Uterus (tissue), 3 donors: ENCODE measurements at regions not wholly inside any gene's neighbourhood (a gene's known extent, or its start where the extent isn't known, plus 50 kb on each side); places are given as distances from the start of the nearest gene placed in this dataset.
"Not testable (repeated sequence)": the region's sequence is repeated elsewhere in the genome, so short reads cannot be mapped to it uniquely, and the experiment has no call there.

Experiments
- DNase-seq, 2 donors: peaks; one replicate each; pipeline ENCODE4 v3.0.0-alpha.2; 2019 to 2020
- H3K27ac ChIP-seq, 2 donors: fragments of 200-600 bp; sonication (generic); 1 replicate in 1 of 2; 2 replicates in 1 of 2; pipeline ENCODE4 v1.5.1; 2016 to 2018
- H3K27me3 ChIP-seq, 2 donors: fragments of 200-600 bp; sonication (generic); one replicate each; pipeline ENCODE4 v1.5.1; 2018 to 2019; ENCODE audit warnings: control low read depth in 1 of 2
- H3K36me3 ChIP-seq, 2 donors: fragments of 200-600 bp; sonication (generic); one replicate each; pipeline ENCODE4 v1.5.1; 2019; ENCODE audit warnings: control low read depth in 1 of 2
- H3K4me1 ChIP-seq, 2 donors: fragments of 200-600 bp; sonication (generic); one replicate each; pipeline ENCODE4 v1.5.1; 2018 to 2019; ENCODE audit warnings: control low read depth in 1 of 2
- H3K4me3 ChIP-seq, 2 donors: fragments of 200-600 bp; sonication (generic); 1 replicate in 1 of 2; 2 replicates in 1 of 2; pipeline ENCODE4 v1.5.1; 2018 to 2019; ENCODE audit warnings: mild to moderate bottlenecking in 1 of 2
- H3K9me3 ChIP-seq, 2 donors: fragments of 200-600 bp; sonication (generic); one replicate each; pipeline ENCODE4 v1.5.1; 2019; ENCODE audit warnings: control low read depth in 1 of 2
- CTCF ChIP-seq, 4 experiments: fragments of 200-600 bp in 2 of 4; fragments of 450-650 bp in 2 of 4; sonication (generic) in 2 of 4; IDR thresholded peaks; one replicate each; pipeline ENCODE4 v1.5.1; 2016 to 2019; ENCODE audit warnings: antibody characterized with exemption in 4 of 4, mild to moderate bottlenecking in 2 of 4, moderate library complexity in 1 of 4
- POLR2A ChIP-seq, 2 donors: fragments of 450-650 bp; IDR thresholded peaks; one replicate each; pipeline ENCODE4 v1.6.1; 2016; ENCODE audit warnings: antibody characterized with exemption in 2 of 2, mild to moderate bottlenecking in 1 of 2, moderate library complexity in 1 of 2
- intact Hi-C: fragments of 100-400 bp; cut with DNase I; formaldehyde crosslinking; loops from one replicate; pipeline ENCODE4 v1.15.1; 2023; ENCODE audit warnings: low total_unique reads
- donor health status: DM: yes; HTN: yes; CAD: no.

- H3K9me3 ChIP-seq = no peaks in the 10 kb centered on the region
- no peaks in the 10 kb centered on the region for H3K36me3 ChIP-seq
- H3K4me1 ChIP-seq = no peaks in the 10 kb centered on the region
- H3K27ac ChIP-seq = no peak overlapping the region
- no peaks in the 10 kb centered on the region for H3K27me3 ChIP-seq
- TF ChIP-seq POLR2A (IDR thresholded peaks at IDR 0.05) = no peak
- no peak for DNase-seq
- no peak overlapping the region for H3K4me3 ChIP-seq
- intact Hi-C loops = no loop called here
Observed at GRCh38 chr6:106787327-106788196, 158.2 kb downstream of the QRSL1 start.

GRCh38 chr6:106785298-106785697 is 155.9 kb downstream of the QRSL1 start:
- Histone ChIP-seq H3K36me3 (no peaks in the 10 kb centered on the region), H3K4me1 (no peaks in the 10 kb centered on the region), H3K27me3 (no peaks in the 10 kb centered on the region), H3K27ac (no peak overlapping the region), H3K9me3 (no peaks in the 10 kb centered on the region), H3K4me3 (no peak overlapping the region)
- no peak for DNase-seq
- intact Hi-C loops = no loop called here
- TF ChIP-seq POLR2A (IDR thresholded peaks at IDR 0.05) = no peak
- no peak for TF ChIP-seq CTCF (IDR thresholded peaks at IDR 0.05)

GRCh38 chr6:106783640-106784566 is 154.5 kb downstream of the QRSL1 start:
- H3K4me3 ChIP-seq = no peak overlapping the region
- H3K27ac ChIP-seq = no peak overlapping the region
- DNase-seq = no peak
- TF ChIP-seq CTCF (IDR thresholded peaks at IDR 0.05) = no peak
- no peak for TF ChIP-seq POLR2A (IDR thresholded peaks at IDR 0.05)
- H3K27me3 ChIP-seq = no peaks in the 10 kb centered on the region
- no peaks in the 10 kb centered on the region for H3K9me3 ChIP-seq
- intact Hi-C loops = no loop called here
- H3K4me1 ChIP-seq = no peaks in the 10 kb centered on the region
- no peaks in the 10 kb centered on the region for H3K36me3 ChIP-seq

GRCh38 chr6:106782536-106783285 is 153.3 kb downstream of the QRSL1 start:
- TF ChIP-seq CTCF (IDR thresholded peaks at IDR 0.05) (no peak), POLR2A (IDR thresholded peaks at IDR 0.05) (no peak)
- Histone ChIP-seq H3K9me3 (no peaks in the 10 kb centered on the region), H3K36me3 (no peaks in the 10 kb centered on the region), H3K4me3 (no peak overlapping the region), H3K27ac (no peak overlapping the region), H3K27me3 (no peaks in the 10 kb centered on the region), H3K4me1 (no peaks in the 10 kb centered on the region)
- no peak for DNase-seq
- intact Hi-C loops = no loop called here

- DNase-seq, H3K4me1 ChIP-seq, H3K4me3 ChIP-seq, H3K9me3 ChIP-seq, H3K36me3 ChIP-seq, intact Hi-C loops, H3K27me3 ChIP-seq, H3K27ac ChIP-seq: not testable (repeated sequence)
Observed at GRCh38 chr6:106779552-106779951, 150.2 kb downstream of the QRSL1 start.
